ENCODE measurements at regions not wholly inside any gene's neighbourhood (a gene's known extent, or its start where the extent isn't known, plus 50 kb on each side); places are given as distances from the start of the nearest gene placed in this dataset.
"Not testable (repeated sequence)": the region's sequence is repeated elsewhere in the genome, so short reads cannot be mapped to it uniquely, and the experiment has no call there.

DNA sequence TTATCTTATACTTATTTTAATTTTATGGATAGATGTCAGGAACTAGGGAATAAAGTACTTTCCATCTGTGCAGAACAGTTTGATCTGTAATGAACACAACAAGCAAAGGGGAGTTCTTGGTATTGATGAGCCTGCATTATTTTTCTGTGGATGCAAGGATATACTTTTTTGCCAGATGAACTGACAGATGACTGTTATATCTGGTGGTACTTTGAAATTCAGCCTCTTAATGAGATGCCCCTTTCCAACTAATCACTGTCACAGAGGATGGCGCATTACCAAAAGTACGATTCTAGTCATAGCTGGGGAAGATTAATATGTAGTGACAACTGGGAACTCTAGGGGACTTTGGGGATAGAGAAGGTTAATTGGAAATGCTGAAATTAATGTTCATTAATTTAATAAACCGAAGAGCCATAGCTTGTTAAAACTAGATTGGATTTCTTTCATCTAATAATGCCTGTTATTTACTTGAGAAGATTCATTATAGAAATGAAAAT is 603.4 kb upstream of the CNTN5 start:
- intact Hi-C loops (cut with DNase I; ENCODE audit: low total_unique reads), result no loop called here
- Histone ChIP-seq H3K36me3 (no peaks in the 10 kb centered on the region), H3K4me3 (no peak overlapping the region), H3K9me3 (peaks cover 0 to 30% (median 19%) of the 10 kb centered on the region in 8 donors), H3K27ac (no peak overlapping the region), H3K27me3 (replicated peaks in 1 of 7) (no peaks in the 10 kb centered on the region), H3K4me1 (no peaks in the 10 kb centered on the region)
- no peak for DNase-seq
- TF ChIP-seq POLR2A (IDR thresholded peaks at IDR 0.05) (no peak), POLR2AphosphoS5 (IDR thresholded peaks at IDR 0.05) (no peak)
- TF ChIP-seq, protein P1, sequence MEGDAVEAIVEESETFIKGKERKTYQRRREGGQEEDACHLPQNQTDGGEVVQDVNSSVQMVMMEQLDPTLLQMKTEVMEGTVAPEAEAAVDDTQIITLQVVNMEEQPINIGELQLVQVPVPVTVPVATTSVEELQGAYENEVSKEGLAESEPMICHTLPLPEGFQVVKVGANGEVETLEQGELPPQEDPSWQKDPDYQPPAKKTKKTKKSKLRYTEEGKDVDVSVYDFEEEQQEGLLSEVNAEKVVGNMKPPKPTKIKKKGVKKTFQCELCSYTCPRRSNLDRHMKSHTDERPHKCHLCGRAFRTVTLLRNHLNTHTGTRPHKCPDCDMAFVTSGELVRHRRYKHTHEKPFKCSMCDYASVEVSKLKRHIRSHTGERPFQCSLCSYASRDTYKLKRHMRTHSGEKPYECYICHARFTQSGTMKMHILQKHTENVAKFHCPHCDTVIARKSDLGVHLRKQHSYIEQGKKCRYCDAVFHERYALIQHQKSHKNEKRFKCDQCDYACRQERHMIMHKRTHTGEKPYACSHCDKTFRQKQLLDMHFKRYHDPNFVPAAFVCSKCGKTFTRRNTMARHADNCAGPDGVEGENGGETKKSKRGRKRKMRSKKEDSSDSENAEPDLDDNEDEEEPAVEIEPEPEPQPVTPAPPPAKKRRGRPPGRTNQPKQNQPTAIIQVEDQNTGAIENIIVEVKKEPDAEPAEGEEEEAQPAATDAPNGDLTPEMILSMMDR (IDR thresholded peaks at IDR 0.05 in 8 of 11, conservative IDR thresholded peaks at IDR 0.05 in 3 of 11), result no peak
- WGBS, 5 donors, result 78 to 87% (median 81%) methylated on average over 3 of the region's 3 CpGs

DNA sequence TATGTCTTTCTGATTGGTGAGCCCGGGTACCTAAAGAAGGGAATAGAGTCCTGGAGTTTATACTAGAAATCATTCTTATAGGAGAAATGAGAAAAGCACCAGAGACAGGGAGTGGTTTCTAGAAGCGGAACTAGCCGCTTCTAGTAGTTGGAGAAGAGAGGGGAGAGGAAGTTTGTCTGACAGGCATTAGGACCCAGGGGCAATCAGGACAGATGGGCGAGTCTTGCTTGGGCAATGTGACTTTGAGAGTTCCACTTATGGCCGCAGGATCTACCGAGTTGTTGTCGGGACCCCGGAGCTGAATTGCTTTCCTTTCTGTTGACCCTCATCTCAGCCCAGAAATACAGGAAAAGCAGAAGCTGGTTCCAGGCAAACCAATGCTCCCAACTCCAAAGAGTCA is 596.8 kb upstream of the CNTN5 start:
- no peak for DNase-seq
- TF ChIP-seq, protein P1 (IDR thresholded peaks at IDR 0.05 in 8 of 11, conservative IDR thresholded peaks at IDR 0.05 in 3 of 11), result no peak
- no peak for TF ChIP-seq POLR2AphosphoS5 (IDR thresholded peaks at IDR 0.05)
- TF ChIP-seq POLR2A (IDR thresholded peaks at IDR 0.05), result no peak
- Histone ChIP-seq H3K9me3 (peaks cover 0 to 91% (median 62%) of the 10 kb centered on the region in 8 donors), H3K4me3 (no peak overlapping the region), H3K27me3 (replicated peaks in 1 of 7) (no peaks in the 10 kb centered on the region), H3K27ac (no peak overlapping the region), H3K4me1 (no peaks in the 10 kb centered on the region), H3K36me3 (no peaks in the 10 kb centered on the region)
- intact Hi-C loops (cut with DNase I; ENCODE audit: low total_unique reads), result no loop called here
- WGBS, 5 donors, result 87 to 97% (median 92%) methylated on average over 8 of the region's 8 CpGs

DNA sequence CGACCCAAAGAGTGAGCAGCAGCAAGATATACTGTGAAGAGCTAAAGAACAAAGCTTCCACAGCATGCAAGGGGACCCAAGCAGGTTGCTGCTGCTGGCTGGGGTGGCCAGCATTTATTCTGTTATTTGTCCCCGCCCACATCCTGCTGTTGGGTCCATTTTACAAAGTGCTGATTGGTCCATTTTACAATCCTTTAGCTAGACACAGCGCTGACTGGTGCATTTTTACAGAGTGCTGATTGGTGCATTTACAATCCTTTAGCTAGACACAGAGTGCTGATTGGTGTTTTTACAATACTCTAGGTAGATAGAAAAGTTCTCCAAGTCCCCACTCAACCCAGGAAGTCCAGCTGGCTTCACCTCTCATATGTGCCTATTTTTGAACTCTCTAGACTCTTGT is 596.0 kb upstream of the CNTN5 start:
- H3K27me3 ChIP-seq (replicated peaks in 1 of 7); H3K4me3 ChIP-seq; H3K4me1 ChIP-seq; H3K36me3 ChIP-seq; H3K27ac ChIP-seq; intact Hi-C loops (cut with DNase I; ENCODE audit: low total_unique reads); DNase-seq: not testable (repeated sequence)
- WGBS, 5 donors, result 84 to 93% (median 87%) methylated on average over 3 of the region's 3 CpGs
- peaks cover 0 to 91% (median 64%) of the 10 kb centered on the region in 8 donors for H3K9me3 ChIP-seq

DNA sequence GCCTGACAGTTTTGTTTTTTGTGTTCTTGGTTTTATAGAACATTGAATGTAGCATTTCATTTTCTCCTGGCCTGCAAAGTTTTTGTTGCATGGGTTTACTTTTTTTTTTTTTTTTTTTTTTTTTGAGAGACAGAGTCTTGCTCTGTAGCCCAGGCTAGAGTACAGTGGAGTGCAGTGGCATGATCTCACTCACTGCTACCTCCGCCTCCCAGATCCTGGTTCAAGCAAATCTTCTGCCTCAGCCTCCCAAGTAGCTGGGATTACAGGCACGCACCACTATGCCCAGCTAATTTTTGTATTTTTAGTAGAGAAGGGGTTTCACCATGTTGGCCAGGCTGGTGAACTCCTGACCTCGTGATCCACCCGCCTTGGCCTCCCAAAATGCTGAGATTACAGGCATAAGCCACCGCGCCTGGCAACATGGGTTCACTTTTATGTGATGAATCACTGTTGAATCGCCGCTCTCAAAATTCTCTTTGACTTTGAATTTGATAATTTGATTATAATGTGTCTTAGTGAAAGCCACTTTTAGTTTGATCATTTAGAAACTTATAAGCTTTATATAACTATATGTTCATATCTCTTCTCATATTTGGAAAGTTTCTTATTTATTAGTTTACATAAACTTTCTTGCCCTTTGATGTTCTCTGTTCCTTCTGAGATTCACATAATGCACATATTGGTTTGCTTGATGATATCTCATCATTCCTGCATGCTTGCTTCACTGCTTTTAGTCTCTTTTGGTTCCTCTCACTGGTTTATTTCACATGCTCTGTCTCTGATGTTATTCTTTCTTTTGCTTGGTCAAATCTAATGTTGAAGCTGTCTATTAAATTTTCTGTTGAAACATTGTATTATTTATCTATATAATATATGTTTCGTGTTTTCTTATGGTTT is 589.0 kb upstream of the CNTN5 start:
- intact Hi-C loops (cut with DNase I; ENCODE audit: low total_unique reads), result no loop called here
- Histone ChIP-seq H3K36me3 (no peaks in the 10 kb centered on the region), H3K27ac (no peak overlapping the region), H3K4me3 (no peak overlapping the region), H3K27me3 (replicated peaks in 1 of 7) (no peaks in the 10 kb centered on the region), H3K4me1 (no peaks in the 10 kb centered on the region), H3K9me3 (peaks cover 0 to 67% (median 47%) of the 10 kb centered on the region in 8 donors)
- TF ChIP-seq POLR2AphosphoS5 (IDR thresholded peaks at IDR 0.05), result no peak
- no peak for TF ChIP-seq POLR2A (IDR thresholded peaks at IDR 0.05)
- TF ChIP-seq, protein P1 (IDR thresholded peaks at IDR 0.05 in 8 of 11, conservative IDR thresholded peaks at IDR 0.05 in 3 of 11), result no peak
- DNase-seq, result no peak
- 83 to 96% (median 88%) methylated on average over 9 of the region's 9 CpGs for WGBS, 5 donors
